ENCODE measurements at regions not wholly inside any gene's neighbourhood (a gene's known extent, or its start where the extent isn't known, plus 50 kb on each side); places are given as distances from the start of the nearest gene placed in this dataset.

DNA sequence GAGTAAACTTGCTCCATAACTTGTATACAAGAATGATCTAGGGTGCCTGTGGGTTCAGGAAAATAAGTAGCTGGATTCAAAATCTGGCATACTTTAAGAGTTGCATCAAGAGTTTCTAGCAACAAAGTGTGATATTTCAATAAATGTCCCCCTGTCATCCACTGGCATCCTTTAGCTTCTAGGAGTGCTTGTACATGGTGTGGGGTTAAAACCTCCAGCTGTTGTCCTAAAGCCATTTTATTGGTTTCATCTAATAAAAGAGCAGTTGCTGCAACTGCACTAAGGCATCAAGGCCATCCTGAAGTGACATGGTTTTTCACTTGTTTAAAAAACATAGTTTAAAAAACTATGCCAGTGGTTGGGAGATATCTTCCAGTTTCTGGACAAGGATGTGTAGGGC is 148.4 kb downstream of the INHBA start:
- TF ChIP-seq CTCF (IDR thresholded peaks at IDR 0.05; ENCODE audit: low read depth, low read length) (no peak), EZH2phosphoT487 (IDR thresholded peaks at IDR 0.05; ENCODE audit: low read depth) (no peak)

All from OCI-LY3 (cell line).